ENCODE measurements at regions not wholly inside any gene's neighbourhood (a gene's known extent, or its start where the extent isn't known, plus 50 kb on each side); places are given as distances from the start of the nearest gene placed in this dataset.

- Mint-ChIP-seq H3K27ac (no peak overlapping the region), H3K4me3 (no peak overlapping the region), H3K4me1 (no peaks in the 10 kb centered on the region), H3K9me3 (no peaks in the 10 kb centered on the region), H3K27me3 (peaks cover 16% of the 10 kb centered on the region), H3K36me3 (ENCODE audit: low read depth) (no peaks in the 10 kb centered on the region)
- ATAC-seq (no peak), DNase-seq (no peak)
These were observed 51.6 kb upstream of the KCND3 start for GRCh38 chr1:112040891-112041740.

GRCh38 chr1:112043901-112044300 lies 54.4 kb upstream of the KCND3 start:
- H3K9me3 Mint-ChIP-seq = no peaks in the 10 kb centered on the region
- ATAC-seq (no peak), DNase-seq (no peak)
- no peak overlapping the region for H3K4me3 Mint-ChIP-seq
- H3K27ac Mint-ChIP-seq = no peak overlapping the region
- H3K27me3 Mint-ChIP-seq = peaks cover 19% of the 10 kb centered on the region
- H3K4me1 Mint-ChIP-seq = no peaks in the 10 kb centered on the region
- no peaks in the 10 kb centered on the region for H3K36me3 Mint-ChIP-seq (ENCODE audit: low read depth)

- no peak overlapping the region for H3K27ac Mint-ChIP-seq
- no peaks in the 10 kb centered on the region for H3K9me3 Mint-ChIP-seq
- H3K4me1 Mint-ChIP-seq = no peaks in the 10 kb centered on the region
- no peaks in the 10 kb centered on the region for H3K36me3 Mint-ChIP-seq (ENCODE audit: low read depth)
- peaks cover 21% of the 10 kb centered on the region for H3K27me3 Mint-ChIP-seq
- no peak overlapping the region for H3K4me3 Mint-ChIP-seq
- DNase-seq (no peak), ATAC-seq (no peak)
These were observed 55.3 kb upstream of the KCND3 start for GRCh38 chr1:112044745-112045144.

GRCh38 chr1:112046630-112047029 lies 57.2 kb upstream of the KCND3 start:
- peaks cover 26% of the 10 kb centered on the region for H3K27me3 Mint-ChIP-seq
- ATAC-seq = no peak
- no peaks in the 10 kb centered on the region for H3K9me3 Mint-ChIP-seq
- H3K27ac Mint-ChIP-seq = no peak overlapping the region
- H3K4me3 Mint-ChIP-seq = no peak overlapping the region
- H3K36me3 Mint-ChIP-seq (ENCODE audit: low read depth) = no peaks in the 10 kb centered on the region
- no peak for DNase-seq
- H3K4me1 Mint-ChIP-seq = no peaks in the 10 kb centered on the region

DNA sequence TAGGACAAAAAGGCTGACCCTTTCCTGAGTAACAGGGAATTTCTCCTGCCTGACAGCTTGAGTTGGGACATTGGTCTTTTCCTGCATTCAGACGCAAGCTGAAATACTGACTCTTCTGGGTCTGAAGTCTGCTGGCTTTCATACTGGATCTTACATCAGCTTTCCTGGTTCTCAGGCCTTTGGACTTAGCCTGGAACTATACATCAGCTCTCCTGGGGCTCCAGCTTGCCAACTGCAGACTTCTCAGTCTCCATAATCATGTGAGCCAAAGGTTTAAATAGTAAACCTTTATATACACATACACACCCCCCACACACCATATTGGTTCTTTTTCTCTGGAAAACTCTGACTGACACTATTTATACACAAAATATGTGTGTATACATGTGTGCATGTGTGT lies 59.0 kb upstream of the KCND3 start:
- Mint-ChIP-seq H3K4me3 (no peak overlapping the region), H3K36me3 (ENCODE audit: low read depth) (no peaks in the 10 kb centered on the region), H3K9me3 (no peaks in the 10 kb centered on the region), H3K27me3 (peaks cover 24% of the 10 kb centered on the region), H3K27ac (no peak overlapping the region), H3K4me1 (no peaks in the 10 kb centered on the region)
- no peak for ATAC-seq
- DNase-seq = no peak

DNA sequence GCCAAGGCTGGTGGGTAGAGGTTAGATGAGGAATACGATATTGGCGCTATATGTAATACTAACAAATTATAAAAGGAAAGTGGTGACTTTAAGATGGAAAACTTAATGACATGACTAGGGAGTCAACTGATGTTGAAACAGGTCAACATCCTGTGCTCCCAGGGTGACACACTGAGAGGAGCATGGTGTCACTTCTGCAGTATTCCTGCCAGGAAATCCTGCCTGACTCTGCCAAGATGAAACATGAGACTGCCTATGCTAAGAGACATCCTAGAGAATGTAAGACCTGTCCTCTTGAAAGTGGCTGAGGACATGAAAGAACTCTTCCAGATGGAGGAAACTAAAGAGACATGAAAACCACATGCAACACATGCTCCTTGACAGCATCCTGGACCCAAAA lies 65.0 kb upstream of the KCND3 start:
- Mint-ChIP-seq H3K4me1 (no peaks in the 10 kb centered on the region), H3K9me3 (no peaks in the 10 kb centered on the region), H3K36me3 (ENCODE audit: low read depth) (no peaks in the 10 kb centered on the region), H3K27ac (no peak overlapping the region), H3K27me3 (peaks cover 15% of the 10 kb centered on the region), H3K4me3 (no peak overlapping the region)
- DNase-seq = no peak
- no peak for ATAC-seq

GRCh38 chr1:112056354-112056753 lies 66.9 kb upstream of the KCND3 start:
- Mint-ChIP-seq H3K4me3 (no peak overlapping the region), H3K4me1 (no peaks in the 10 kb centered on the region), H3K9me3 (no peaks in the 10 kb centered on the region), H3K27me3 (peaks cover 14% of the 10 kb centered on the region), H3K27ac (no peak overlapping the region), H3K36me3 (ENCODE audit: low read depth) (no peaks in the 10 kb centered on the region)
- ATAC-seq (no peak), DNase-seq (no peak)

DNA sequence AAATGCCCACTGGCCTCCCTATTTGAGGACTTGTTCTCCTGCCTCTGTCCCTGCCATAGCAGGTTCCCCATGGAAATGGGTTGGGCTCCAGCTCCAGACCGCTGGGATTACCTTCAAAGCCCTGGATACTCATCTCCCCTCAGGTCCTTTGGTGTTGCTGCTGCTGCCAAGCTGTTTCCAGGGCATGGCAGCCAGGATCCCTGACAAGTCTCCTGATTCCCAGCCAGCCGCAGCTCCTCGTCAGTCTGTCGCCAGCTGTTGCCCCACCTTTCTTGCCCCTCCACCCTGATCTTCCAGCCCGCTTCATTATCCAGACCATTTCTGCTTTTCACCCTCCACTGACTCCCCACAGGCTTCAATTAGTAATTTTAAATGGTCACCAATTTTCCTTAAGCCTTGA lies 68.3 kb upstream of the KCND3 start:
- ATAC-seq = no peak
- H3K4me3 Mint-ChIP-seq = no peak overlapping the region
- no peaks in the 10 kb centered on the region for H3K9me3 Mint-ChIP-seq
- H3K27me3 Mint-ChIP-seq = peaks cover 11% of the 10 kb centered on the region
- H3K27ac Mint-ChIP-seq = no peak overlapping the region
- H3K4me1 Mint-ChIP-seq = no peaks in the 10 kb centered on the region
- H3K36me3 Mint-ChIP-seq (ENCODE audit: low read depth) = no peaks in the 10 kb centered on the region
- no peak for DNase-seq

GRCh38 chr1:112058815-112059450 lies 69.5 kb upstream of the KCND3 start:
- no peaks in the 10 kb centered on the region for H3K4me1 Mint-ChIP-seq
- no peak overlapping the region for H3K4me3 Mint-ChIP-seq
- H3K9me3 Mint-ChIP-seq = no peaks in the 10 kb centered on the region
- DNase-seq = no peak
- H3K27me3 Mint-ChIP-seq = peaks cover 14% of the 10 kb centered on the region
- no peak overlapping the region for H3K27ac Mint-ChIP-seq
- H3K36me3 Mint-ChIP-seq (ENCODE audit: low read depth) = no peaks in the 10 kb centered on the region
- ATAC-seq = no peak

- DNase-seq (no peak), ATAC-seq (no peak)
- H3K4me1 Mint-ChIP-seq = no peaks in the 10 kb centered on the region
- H3K4me3 Mint-ChIP-seq = no peak overlapping the region
- H3K36me3 Mint-ChIP-seq (ENCODE audit: low read depth) = no peaks in the 10 kb centered on the region
- H3K27ac Mint-ChIP-seq = no peak overlapping the region
- H3K9me3 Mint-ChIP-seq = no peaks in the 10 kb centered on the region
- H3K27me3 Mint-ChIP-seq = peaks cover 15% of the 10 kb centered on the region
These were observed 70.2 kb upstream of the KCND3 start for GRCh38 chr1:112059679-112060078.

DNA sequence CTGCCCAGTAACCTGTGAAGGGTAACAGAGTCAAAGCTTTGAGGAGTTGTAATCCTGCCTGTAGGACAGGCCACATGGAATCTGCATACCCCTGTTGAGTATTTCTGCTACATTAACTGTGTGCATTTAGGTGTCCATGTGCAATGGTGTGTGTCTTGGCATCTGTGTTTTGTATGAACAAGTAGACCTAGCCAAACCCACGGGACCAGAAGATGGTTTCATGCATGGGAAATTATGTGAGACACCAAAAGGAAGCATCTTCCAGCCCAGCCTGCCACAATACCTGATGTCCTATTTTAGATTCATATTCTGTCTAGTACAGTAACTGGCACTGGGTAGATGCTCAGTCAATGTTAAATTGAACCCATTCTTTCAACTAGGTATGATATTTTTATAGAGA lies 70.8 kb upstream of the KCND3 start:
- Mint-ChIP-seq H3K27me3 (peaks cover 16% of the 10 kb centered on the region), H3K4me1 (no peaks in the 10 kb centered on the region), H3K9me3 (no peaks in the 10 kb centered on the region), H3K4me3 (no peak overlapping the region), H3K36me3 (ENCODE audit: low read depth) (no peaks in the 10 kb centered on the region), H3K27ac (no peak overlapping the region)
- ATAC-seq (no peak), DNase-seq (no peak)

- DNase-seq (no peak), ATAC-seq (no peak)
- Mint-ChIP-seq H3K4me1 (no peaks in the 10 kb centered on the region), H3K36me3 (ENCODE audit: low read depth) (no peaks in the 10 kb centered on the region), H3K4me3 (no peak overlapping the region), H3K27me3 (peaks cover 18% of the 10 kb centered on the region), H3K27ac (no peak overlapping the region), H3K9me3 (no peaks in the 10 kb centered on the region)
These were observed 71.6 kb upstream of the KCND3 start for GRCh38 chr1:112061056-112061455.

DNA sequence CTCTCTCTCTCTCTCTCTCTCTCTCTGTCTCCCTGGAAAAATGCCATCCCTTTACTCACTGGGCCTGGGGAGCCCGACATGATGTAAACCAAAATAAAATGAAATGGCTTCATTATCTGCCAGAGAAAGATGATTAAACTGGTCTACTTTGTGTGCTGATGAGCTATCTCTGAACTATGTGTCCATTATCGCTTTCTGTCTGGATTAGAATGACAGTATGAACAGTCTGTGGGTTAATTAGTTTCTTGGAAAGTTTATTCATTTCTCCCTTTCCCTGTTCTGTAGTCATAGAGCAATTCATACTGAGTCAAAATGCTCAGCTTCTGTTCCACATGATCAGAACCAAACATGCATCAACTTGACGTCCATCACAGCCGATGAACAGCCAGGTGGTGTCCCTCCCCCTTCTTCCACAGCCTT lies 72.4 kb upstream of the KCND3 start:
- H3K27me3 Mint-ChIP-seq = peaks cover 17% of the 10 kb centered on the region
- H3K4me1 Mint-ChIP-seq = no peaks in the 10 kb centered on the region
- H3K4me3 Mint-ChIP-seq = no peak overlapping the region
- DNase-seq (no peak), ATAC-seq (no peak)
- H3K36me3 Mint-ChIP-seq (ENCODE audit: low read depth) = no peaks in the 10 kb centered on the region
- no peaks in the 10 kb centered on the region for H3K9me3 Mint-ChIP-seq
- H3K27ac Mint-ChIP-seq = no peak overlapping the region

DNA sequence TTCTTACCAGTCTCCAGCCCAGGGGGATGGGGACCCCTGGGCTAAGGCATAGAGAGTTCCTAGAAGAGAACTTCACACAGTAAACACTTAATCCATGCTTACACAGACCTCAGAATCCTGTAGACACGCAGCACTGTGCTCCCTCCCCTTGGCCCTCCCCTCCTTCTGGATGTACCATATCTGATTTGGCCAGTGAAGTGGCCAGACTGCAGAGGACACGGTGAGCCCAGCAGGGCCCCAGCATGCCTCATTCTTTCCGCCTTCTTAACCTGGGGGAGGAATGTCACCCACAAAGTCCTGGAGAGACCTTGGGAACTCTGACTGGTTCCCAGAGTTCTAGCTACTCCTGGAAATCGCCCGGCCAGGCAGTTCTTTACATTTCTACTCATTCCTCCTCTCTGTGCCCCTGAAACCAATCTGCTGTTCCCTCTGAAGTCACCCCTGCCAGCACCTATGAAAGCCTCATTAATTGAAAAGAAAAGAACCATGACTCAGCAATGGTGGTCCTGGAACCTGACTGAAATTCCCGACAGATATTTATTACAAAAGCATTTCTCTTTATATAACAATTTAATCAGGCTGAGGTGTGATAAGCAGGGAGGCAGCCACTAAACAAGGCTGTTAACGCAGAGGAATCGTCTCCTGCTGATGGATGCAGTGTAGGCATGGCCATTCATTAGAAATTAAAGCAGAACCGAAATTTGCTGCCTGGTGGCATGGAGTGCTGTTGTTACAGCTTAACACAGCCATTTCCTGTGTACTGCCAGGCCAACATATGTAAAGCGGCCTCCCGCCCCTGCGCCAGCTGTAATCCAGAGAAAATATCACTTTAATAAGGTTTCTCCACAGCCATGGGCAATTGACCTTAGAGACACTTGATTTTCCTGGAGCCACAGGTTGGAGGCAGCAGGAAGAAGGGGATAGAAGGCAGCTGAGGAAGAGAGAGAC lies 74.6 kb upstream of the KCND3 start:
- H3K9me3 Mint-ChIP-seq = no peaks in the 10 kb centered on the region
- no peaks in the 10 kb centered on the region for H3K36me3 Mint-ChIP-seq (ENCODE audit: low read depth)
- ATAC-seq (no peak), DNase-seq (no peak)
- H3K27me3 Mint-ChIP-seq = peaks cover 15% of the 10 kb centered on the region
- H3K4me1 Mint-ChIP-seq = no peaks in the 10 kb centered on the region
- H3K4me3 Mint-ChIP-seq = no peak overlapping the region
- H3K27ac Mint-ChIP-seq = no peak overlapping the region

- Mint-ChIP-seq H3K27ac (no peak overlapping the region), H3K4me3 (no peak overlapping the region), H3K27me3 (peaks cover 19% of the 10 kb centered on the region), H3K9me3 (no peaks in the 10 kb centered on the region), H3K4me1 (no peaks in the 10 kb centered on the region), H3K36me3 (ENCODE audit: low read depth) (no peaks in the 10 kb centered on the region)
- no peak for DNase-seq
- no peak for ATAC-seq
These were observed 78.5 kb upstream of the KCND3 start for GRCh38 chr1:112067989-112068388.
